ENCODE measurements at regions not wholly inside any gene's neighbourhood (a gene's known extent, or its start where the extent isn't known, plus 50 kb on each side); places are given as distances from the start of the nearest gene placed in this dataset.

DNA sequence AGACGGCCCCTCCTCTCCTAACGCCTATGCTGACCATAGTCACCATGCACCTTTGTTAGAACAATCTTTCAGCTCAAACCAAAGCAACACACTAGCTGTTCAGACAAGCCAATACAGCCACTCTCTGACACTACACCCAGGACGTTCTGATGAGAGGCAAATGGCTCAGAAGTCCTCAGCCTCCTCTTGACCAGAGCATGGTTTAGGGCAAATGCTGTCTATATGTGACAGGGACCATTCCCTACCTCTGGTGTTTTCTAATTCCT lies 264.8 kb upstream of the HES1 start (continued):
- TF ChIP-seq, protein P1, sequence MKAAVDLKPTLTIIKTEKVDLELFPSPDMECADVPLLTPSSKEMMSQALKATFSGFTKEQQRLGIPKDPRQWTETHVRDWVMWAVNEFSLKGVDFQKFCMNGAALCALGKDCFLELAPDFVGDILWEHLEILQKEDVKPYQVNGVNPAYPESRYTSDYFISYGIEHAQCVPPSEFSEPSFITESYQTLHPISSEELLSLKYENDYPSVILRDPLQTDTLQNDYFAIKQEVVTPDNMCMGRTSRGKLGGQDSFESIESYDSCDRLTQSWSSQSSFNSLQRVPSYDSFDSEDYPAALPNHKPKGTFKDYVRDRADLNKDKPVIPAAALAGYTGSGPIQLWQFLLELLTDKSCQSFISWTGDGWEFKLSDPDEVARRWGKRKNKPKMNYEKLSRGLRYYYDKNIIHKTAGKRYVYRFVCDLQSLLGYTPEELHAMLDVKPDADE (IDR thresholded peaks at IDR 0.05) = no peak
- no peak for TF ChIP-seq JUNB (IDR thresholded peaks at IDR 0.05; ENCODE audit: unreplicated experiment)
- TF ChIP-seq CREB1 (CRISPR knock-in tag; IDR thresholded peaks at IDR 0.05; ENCODE audit: low read depth) = no peak
- TF ChIP-seq, protein P2, sequence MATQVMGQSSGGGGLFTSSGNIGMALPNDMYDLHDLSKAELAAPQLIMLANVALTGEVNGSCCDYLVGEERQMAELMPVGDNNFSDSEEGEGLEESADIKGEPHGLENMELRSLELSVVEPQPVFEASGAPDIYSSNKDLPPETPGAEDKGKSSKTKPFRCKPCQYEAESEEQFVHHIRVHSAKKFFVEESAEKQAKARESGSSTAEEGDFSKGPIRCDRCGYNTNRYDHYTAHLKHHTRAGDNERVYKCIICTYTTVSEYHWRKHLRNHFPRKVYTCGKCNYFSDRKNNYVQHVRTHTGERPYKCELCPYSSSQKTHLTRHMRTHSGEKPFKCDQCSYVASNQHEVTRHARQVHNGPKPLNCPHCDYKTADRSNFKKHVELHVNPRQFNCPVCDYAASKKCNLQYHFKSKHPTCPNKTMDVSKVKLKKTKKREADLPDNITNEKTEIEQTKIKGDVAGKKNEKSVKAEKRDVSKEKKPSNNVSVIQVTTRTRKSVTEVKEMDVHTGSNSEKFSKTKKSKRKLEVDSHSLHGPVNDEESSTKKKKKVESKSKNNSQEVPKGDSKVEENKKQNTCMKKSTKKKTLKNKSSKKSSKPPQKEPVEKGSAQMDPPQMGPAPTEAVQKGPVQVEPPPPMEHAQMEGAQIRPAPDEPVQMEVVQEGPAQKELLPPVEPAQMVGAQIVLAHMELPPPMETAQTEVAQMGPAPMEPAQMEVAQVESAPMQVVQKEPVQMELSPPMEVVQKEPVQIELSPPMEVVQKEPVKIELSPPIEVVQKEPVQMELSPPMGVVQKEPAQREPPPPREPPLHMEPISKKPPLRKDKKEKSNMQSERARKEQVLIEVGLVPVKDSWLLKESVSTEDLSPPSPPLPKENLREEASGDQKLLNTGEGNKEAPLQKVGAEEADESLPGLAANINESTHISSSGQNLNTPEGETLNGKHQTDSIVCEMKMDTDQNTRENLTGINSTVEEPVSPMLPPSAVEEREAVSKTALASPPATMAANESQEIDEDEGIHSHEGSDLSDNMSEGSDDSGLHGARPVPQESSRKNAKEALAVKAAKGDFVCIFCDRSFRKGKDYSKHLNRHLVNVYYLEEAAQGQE (IDR thresholded peaks at IDR 0.05; ENCODE audit: unreplicated experiment) = no peak
- TF ChIP-seq EZH2 (IDR thresholded peaks at IDR 0.05; ENCODE audit: low read depth, unreplicated experiment) = no peak
- no peak for TF ChIP-seq NANOG (IDR thresholded peaks at IDR 0.05; ENCODE audit: borderline replicate concordance)
- TF ChIP-seq STAT1 (IDR thresholded peaks at IDR 0.05; ENCODE audit: unreplicated experiment) = no peak
- TF ChIP-seq EZH2phosphoT487 (IDR thresholded peaks at IDR 0.05; ENCODE audit: unreplicated experiment) = no peak
- TF ChIP-seq, protein P3, sequence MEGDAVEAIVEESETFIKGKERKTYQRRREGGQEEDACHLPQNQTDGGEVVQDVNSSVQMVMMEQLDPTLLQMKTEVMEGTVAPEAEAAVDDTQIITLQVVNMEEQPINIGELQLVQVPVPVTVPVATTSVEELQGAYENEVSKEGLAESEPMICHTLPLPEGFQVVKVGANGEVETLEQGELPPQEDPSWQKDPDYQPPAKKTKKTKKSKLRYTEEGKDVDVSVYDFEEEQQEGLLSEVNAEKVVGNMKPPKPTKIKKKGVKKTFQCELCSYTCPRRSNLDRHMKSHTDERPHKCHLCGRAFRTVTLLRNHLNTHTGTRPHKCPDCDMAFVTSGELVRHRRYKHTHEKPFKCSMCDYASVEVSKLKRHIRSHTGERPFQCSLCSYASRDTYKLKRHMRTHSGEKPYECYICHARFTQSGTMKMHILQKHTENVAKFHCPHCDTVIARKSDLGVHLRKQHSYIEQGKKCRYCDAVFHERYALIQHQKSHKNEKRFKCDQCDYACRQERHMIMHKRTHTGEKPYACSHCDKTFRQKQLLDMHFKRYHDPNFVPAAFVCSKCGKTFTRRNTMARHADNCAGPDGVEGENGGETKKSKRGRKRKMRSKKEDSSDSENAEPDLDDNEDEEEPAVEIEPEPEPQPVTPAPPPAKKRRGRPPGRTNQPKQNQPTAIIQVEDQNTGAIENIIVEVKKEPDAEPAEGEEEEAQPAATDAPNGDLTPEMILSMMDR (conservative IDR thresholded peaks at IDR 0.05; ENCODE audit: low read depth in 2 of 2) = no peak

DNA sequence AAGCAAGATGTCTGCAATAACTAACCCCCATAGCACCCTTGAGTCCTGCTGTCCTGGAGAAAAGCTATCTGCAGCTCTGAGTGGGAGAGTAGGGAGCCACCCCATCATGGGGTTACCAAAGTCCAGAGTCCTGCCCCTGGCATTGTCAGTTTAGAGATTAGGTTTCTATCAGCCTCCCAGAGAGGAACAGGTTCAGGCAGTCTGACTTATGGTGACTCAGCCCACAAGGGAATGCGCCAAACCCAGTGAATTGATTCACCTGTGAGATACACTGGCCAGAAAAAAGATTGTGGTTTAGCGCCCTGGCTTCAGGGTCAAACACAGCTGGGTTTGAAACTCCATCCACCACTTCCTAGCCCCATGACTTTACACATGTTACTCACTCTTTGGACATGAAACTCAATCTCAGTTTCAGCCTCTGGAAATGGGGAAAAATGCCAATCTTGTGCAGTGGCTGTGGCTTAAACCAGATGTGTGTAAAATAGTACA lies 263.6 kb upstream of the HES1 start:
- Histone ChIP-seq H3K4me3 (no peak overlapping the region), H3F3A (replicated peaks; ENCODE audit: low read depth) (peaks cover 11% of the 10 kb centered on the region; the same call in 1 of the 2 replicates), H3K4me1 (ENCODE audit: insufficient read depth) (peaks cover 20% of the 10 kb centered on the region), H4K20me1 (replicated peaks; ENCODE audit: insufficient read depth) (no peaks in the 10 kb centered on the region), H3K79me2 (replicated peaks; ENCODE audit: insufficient read depth) (no peaks in the 10 kb centered on the region), H2AFZ (no peak overlapping the region), H3K36me3 (ENCODE audit: insufficient read depth) (no peaks in the 10 kb centered on the region), H3K27me3 (ENCODE audit: insufficient read depth) (peaks cover 35% of the 10 kb centered on the region), H3K9me2 (ENCODE audit: insufficient read depth) (no peaks in the 10 kb centered on the region), H3K27ac (ENCODE audit: low read depth) (no peak overlapping the region), H3K4me2 (no peak overlapping the region)
- Mint-ChIP-seq H3K27ac (no peak overlapping the region), H3K4me3 (no peak overlapping the region), H3K9me3 (no peaks in the 10 kb centered on the region; the same call in 2 of the 3 replicates), H3K36me3 (ENCODE audit: low read depth) (no peaks in the 10 kb centered on the region), H3K27me3 (ENCODE audit: insufficient read depth, low read depth, poor library complexity) (peaks cover 32% of the 10 kb centered on the region), H3K4me1 (peaks cover 27% of the 10 kb centered on the region)
- no peak for ATAC-seq
- DNase-seq (ENCODE audit: low spot score) = no peak
- TF ChIP-seq ZNF331 (CRISPR knock-in tag; IDR thresholded peaks at IDR 0.05; ENCODE audit: low read depth) (no peak), JUNB (IDR thresholded peaks at IDR 0.05; ENCODE audit: unreplicated experiment) (no peak)
- TF ChIP-seq, protein P3 (conservative IDR thresholded peaks at IDR 0.05; ENCODE audit: low read depth in 2 of 2) = no peak
- TF ChIP-seq, protein P4, sequence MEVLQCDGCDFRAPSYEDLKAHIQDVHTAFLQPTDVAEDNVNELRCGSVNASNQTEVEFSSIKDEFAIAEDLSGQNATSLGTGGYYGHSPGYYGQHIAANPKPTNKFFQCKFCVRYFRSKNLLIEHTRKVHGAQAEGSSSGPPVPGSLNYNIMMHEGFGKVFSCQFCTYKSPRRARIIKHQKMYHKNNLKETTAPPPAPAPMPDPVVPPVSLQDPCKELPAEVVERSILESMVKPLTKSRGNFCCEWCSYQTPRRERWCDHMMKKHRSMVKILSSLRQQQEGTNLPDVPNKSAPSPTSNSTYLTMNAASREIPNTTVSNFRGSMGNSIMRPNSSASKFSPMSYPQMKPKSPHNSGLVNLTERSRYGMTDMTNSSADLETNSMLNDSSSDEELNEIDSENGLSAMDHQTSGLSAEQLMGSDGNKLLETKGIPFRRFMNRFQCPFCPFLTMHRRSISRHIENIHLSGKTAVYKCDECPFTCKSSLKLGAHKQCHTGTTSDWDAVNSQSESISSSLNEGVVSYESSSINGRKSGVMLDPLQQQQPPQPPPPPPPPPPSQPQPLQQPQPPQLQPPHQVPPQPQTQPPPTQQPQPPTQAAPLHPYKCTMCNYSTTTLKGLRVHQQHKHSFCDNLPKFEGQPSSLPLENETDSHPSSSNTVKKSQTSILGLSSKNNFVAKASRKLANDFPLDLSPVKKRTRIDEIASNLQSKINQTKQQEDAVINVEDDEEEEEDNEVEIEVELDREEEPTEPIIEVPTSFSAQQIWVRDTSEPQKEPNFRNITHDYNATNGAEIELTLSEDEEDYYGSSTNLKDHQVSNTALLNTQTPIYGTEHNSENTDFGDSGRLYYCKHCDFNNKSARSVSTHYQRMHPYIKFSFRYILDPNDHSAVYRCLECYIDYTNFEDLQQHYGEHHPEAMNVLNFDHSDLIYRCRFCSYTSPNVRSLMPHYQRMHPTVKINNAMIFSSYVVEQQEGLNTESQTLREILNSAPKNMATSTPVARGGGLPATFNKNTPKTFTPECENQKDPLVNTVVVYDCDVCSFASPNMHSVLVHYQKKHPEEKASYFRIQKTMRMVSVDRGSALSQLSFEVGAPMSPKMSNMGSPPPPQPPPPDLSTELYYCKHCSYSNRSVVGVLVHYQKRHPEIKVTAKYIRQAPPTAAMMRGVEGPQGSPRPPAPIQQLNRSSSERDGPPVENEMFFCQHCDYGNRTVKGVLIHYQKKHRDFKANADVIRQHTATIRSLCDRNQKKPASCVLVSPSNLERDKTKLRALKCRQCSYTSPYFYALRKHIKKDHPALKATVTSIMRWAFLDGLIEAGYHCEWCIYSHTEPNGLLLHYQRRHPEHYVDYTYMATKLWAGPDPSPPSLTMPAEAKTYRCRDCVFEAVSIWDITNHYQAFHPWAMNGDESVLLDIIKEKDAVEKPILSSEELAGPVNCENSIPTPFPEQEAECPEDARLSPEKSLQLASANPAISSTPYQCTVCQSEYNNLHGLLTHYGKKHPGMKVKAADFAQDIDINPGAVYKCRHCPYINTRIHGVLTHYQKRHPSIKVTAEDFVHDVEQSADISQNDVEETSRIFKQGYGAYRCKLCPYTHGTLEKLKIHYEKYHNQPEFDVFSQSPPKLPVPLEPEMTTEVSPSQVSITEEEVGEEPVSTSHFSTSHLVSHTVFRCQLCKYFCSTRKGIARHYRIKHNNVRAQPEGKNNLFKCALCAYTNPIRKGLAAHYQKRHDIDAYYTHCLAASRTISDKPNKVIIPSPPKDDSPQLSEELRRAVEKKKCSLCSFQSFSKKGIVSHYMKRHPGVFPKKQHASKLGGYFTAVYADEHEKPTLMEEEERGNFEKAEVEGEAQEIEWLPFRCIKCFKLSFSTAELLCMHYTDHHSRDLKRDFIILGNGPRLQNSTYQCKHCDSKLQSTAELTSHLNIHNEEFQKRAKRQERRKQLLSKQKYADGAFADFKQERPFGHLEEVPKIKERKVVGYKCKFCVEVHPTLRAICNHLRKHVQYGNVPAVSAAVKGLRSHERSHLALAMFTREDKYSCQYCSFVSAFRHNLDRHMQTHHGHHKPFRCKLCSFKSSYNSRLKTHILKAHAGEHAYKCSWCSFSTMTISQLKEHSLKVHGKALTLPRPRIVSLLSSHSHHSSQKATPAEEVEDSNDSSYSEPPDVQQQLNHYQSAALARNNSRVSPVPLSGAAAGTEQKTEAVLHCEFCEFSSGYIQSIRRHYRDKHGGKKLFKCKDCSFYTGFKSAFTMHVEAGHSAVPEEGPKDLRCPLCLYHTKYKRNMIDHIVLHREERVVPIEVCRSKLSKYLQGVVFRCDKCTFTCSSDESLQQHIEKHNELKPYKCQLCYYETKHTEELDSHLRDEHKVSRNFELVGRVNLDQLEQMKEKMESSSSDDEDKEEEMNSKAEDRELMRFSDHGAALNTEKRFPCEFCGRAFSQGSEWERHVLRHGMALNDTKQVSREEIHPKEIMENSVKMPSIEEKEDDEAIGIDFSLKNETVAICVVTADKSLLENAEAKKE (CRISPR knock-in tag; IDR thresholded peaks at IDR 0.05) = no peak
